GM21723 (cell line): ENCODE measurements at regions not wholly inside any gene's neighbourhood (a gene's known extent, or its start where the extent isn't known, plus 50 kb on each side); places are given as distances from the start of the nearest gene placed in this dataset.

Experiments
- ATAC-seq: cut with Tn5 transposase; IDR thresholded peaks from one replicate; pipeline ENCODE4 v1.9.1; 2021; ENCODE audit warnings: mild to moderate bottlenecking, moderate library complexity; ENCODE audit not compliant: unreplicated experiment

GRCh38 chr2:129462349-129462748 is 517.1 kb upstream of the RAB6C start:
- ATAC-seq, result no peak

DNA sequence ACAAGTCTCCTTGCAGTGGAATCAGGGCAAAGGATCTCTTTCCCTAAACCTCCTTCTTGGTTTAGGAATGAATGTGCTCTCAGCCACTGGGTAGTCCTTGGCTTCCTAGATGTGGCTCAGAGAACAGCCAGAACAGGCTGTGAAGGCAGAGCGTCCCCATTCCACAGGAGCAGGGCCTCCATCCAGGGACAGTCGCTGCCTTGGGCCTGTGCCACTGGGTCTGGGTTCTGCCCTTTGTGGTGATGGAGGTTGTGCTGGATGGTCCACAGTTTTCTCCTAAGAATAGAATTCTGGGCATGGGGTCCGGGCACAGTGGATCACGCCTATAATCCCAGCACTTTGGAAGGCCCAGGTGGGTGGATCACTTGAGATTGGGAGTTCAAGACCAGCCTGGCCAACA is 516.5 kb upstream of the RAB6C start:
- no peak for ATAC-seq

GRCh38 chr2:129464036-129464435 is 515.4 kb upstream of the RAB6C start:
- no peak for ATAC-seq

DNA sequence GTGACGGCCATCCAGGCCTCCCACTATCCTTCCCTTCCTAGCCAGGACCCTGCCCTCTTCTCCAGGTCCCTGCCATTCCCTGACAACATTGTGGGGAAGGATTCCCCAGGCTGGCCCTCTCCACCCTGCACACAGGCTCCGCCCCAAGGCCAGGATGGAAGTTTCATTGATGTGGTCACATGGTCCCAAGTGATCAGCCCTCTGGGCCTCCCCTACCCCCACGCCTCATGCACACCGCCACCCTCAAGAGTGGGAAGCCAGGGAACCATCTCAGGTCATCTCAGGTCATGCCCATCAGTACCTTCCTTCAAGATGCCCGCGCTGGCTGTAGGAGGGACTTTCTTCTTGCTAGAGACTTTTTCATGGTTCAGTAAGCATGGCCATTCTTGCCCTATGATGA is 514.8 kb upstream of the RAB6C start:
- no peak for ATAC-seq

DNA sequence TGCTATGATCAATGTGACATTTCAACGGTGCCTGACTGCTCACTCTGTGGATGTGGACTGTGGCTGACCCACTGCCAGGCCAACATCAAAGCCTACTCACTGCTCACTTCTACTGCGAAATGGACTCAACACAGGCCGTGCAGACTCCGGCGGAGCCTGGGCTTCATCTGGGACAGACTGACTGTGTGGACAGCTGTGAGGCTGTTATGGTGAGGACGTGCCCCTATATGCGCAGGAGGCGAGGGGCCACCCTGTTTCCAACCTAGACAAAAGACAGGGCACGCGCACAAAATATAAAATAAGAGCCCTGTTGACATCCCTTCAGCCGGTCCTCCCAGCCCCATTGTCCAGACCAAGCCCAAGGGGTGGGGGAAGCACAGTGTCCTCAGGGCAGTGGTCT is 514.4 kb upstream of the RAB6C start:
- no peak for ATAC-seq

DNA sequence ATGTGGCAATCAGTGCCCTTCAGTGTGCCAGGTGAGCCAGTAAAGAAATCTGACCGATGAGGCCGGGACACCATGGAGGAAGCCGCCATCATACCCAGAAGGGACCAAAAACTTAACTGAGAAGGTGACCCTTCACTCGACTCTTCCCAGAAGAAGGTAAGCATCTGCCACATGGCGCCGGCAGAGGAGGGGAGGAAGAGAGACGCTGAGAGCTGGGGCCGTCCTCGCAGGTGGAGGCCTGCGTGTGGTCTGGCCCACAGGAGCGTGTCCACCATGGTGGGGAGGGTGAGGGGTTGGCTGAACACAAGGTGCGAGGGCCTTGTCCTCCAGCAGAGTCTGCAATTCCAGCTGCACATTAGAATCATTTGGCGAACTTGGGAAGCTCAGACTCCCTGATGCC is 513.1 kb upstream of the RAB6C start:
- ATAC-seq, result no peak

- no peak for ATAC-seq
Measured at GRCh38 chr2:129467012-129467779, 512.3 kb upstream of the RAB6C start.

GRCh38 chr2:129467941-129468340 is 511.5 kb upstream of the RAB6C start:
- no peak for ATAC-seq

- ATAC-seq, result no peak
Measured at GRCh38 chr2:129468879-129469278, 510.6 kb upstream of the RAB6C start.

GRCh38 chr2:129469389-129469788 is 510.1 kb upstream of the RAB6C start:
- no peak for ATAC-seq

- ATAC-seq, result no peak
Measured at GRCh38 chr2:129469871-129470270, 509.6 kb upstream of the RAB6C start.

DNA sequence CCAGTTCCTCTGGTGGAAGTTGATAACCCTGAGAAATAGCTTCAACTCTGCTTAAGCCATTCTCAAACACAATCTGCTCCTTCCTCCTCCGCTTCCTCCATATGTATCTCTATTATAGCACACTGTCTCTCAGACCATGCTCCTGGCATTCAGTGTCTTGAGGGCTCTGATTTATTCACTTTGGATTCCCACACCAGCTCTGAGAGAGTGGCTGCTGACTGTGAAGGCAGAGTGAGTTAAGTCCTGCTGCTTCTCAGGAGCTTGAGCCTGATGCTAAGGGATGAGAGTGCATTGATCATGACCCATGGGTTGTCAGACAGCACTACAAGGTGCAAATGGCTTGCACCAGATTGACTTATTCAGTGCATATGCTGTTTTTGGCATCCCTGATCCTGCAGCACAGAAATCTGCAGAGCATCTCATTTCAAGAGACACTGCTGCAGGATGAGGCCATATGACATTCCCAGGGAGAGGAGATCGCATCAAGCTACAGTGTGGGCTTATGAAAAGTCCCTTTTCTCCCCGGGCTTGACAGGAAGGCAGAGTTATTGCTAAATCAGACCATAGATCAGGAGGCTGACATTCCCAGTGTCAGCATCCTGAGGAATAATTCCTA is 500.5 kb upstream of the RAB6C start:
- ATAC-seq, result no peak

- ATAC-seq, result no peak
Measured at GRCh38 chr2:129479892-129480291, 499.6 kb upstream of the RAB6C start.

GRCh38 chr2:129480790-129481189 is 498.7 kb upstream of the RAB6C start:
- ATAC-seq, result no peak

- no peak for ATAC-seq
Measured at GRCh38 chr2:129481306-129482219, 497.9 kb upstream of the RAB6C start.

DNA sequence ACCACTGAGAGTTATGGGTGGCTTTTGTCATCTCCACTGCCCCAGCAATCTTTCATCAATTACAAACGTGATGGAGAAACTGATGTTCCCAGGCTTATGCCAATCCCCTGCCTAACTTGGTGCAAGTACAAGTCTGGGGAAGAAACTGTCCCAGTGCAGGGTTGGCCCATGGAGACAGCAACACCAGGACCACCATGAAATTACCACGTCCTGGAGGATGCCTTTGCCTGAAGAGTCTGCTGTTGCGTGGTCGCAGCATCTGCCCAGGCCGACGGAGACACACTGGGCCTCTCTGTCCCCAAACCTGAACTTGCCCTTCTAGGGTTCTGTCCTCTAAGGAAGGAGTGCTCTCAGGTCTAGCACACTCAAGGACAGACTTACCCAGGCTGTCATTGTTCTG is 496.8 kb upstream of the RAB6C start:
- ATAC-seq, result no peak

- ATAC-seq, result peak; percentile 81
Measured at GRCh38 chr2:129483366-129483765, 496.1 kb upstream of the RAB6C start.

DNA sequence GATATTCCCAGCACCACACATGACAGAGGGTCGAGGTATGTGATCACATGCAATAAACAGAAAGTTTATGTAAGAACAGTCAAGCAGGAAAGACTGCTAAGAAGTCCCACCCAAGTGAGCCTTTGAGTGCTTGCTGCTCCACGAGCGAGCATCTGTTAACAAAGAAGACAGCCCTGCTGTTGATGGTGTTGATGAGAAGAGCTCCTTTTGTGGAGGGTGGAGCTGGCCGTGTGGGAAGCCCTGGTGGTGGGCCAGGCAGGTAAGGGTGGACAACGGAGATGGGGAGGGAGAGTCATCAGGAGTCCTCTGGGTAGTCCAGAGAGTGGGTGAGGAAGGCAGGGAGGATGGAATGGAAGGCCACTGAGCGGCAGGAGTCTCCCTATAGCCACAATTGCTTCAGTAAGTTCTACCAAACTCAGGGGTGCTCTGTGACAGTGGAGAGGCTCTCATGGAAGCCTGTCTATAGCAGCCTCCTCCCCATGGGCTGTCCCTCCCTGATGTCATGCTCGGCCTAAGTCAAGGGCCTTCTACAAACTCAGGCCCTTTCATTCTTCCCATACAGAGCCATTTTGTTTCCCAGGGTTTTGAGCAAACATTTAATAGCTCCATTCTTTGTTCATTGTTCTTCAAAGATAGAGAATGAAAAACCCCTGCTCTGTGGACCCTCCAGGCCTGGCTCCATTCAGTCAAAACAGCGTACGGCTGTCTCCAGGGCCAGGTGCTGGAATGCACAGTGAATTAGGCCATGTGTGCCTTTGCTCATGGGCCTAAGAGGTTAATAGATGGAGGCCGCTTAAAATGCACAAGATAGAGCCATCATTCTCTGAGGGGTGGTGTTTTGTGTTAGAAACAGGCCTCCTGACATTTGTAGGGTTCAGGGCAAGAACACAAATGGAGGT is 494.2 kb upstream of the RAB6C start:
- ATAC-seq, result no peak

GRCh38 chr2:129488376-129488775 is 491.1 kb upstream of the RAB6C start:
- no peak for ATAC-seq

- ATAC-seq, result no peak
Measured at GRCh38 chr2:129490641-129491040, 488.8 kb upstream of the RAB6C start.

DNA sequence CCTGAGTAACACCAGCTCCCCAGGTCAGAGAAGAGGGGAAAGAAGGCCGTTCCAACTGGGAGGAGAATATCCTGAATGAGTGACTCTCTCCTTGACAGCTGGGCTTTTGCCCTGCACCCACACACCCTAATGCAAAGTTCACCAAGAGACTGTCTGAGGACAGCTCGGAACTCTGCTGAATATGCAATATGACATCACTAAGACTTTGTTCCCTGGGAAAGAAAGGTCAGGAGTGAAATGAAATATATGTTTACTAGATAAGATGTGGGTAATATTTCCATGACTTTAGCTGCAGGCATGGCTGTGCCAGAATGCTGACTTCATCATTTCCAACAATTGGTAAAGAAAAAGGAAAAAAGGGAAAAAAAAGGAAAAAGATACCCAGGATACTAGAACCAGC is 488.2 kb upstream of the RAB6C start:
- ATAC-seq, result no peak
